ENCODE measurements at regions not wholly inside any gene's neighbourhood (a gene's known extent, or its start where the extent isn't known, plus 50 kb on each side); places are given as distances from the start of the nearest gene placed in this dataset.

GRCh38 chr7:109377076-109377884 lies 807.6 kb downstream of the DNAJB9 start:
- TF ChIP-seq CTCF (IDR thresholded peaks at IDR 0.05; ENCODE audit: unreplicated experiment) = no peak
- H3K4me3 Mint-ChIP-seq = no peak overlapping the region
- H3K4me1 Mint-ChIP-seq = peaks cover 2% of the 10 kb centered on the region
- peaks cover 3% of the 10 kb centered on the region for H3K9me3 Mint-ChIP-seq
- H3K27ac Mint-ChIP-seq = no peak overlapping the region
- no peak for DNase-seq (ENCODE audit: low spot score in 2 of 2, unreplicated experiment in 2 of 2)
- no peaks in the 10 kb centered on the region for H3K36me3 Mint-ChIP-seq
- no peaks in the 10 kb centered on the region for H3K27me3 Mint-ChIP-seq (ENCODE audit: low read depth)

- H3K9me3 Mint-ChIP-seq = peaks cover 5% of the 10 kb centered on the region
- H3K27me3 Mint-ChIP-seq (ENCODE audit: low read depth) = no peaks in the 10 kb centered on the region
- H3K27ac Mint-ChIP-seq = no peak overlapping the region
- H3K36me3 Mint-ChIP-seq = no peaks in the 10 kb centered on the region
- no peak for DNase-seq (ENCODE audit: low spot score in 2 of 2, unreplicated experiment in 2 of 2)
- no peaks in the 10 kb centered on the region for H3K4me1 Mint-ChIP-seq
- no peak for TF ChIP-seq CTCF (IDR thresholded peaks at IDR 0.05; ENCODE audit: unreplicated experiment)
- no peak overlapping the region for H3K4me3 Mint-ChIP-seq
Observed at GRCh38 chr7:109386959-109387358, 817.3 kb downstream of the DNAJB9 start.

- no peak for TF ChIP-seq CTCF (IDR thresholded peaks at IDR 0.05; ENCODE audit: unreplicated experiment)
- no peaks in the 10 kb centered on the region for H3K36me3 Mint-ChIP-seq
- no peak overlapping the region for H3K27ac Mint-ChIP-seq
- DNase-seq (ENCODE audit: low spot score in 2 of 2, unreplicated experiment in 2 of 2) = peak in 1 of 2 experiments; percentile 19
- H3K4me1 Mint-ChIP-seq = no peaks in the 10 kb centered on the region
- H3K9me3 Mint-ChIP-seq = peaks cover 5% of the 10 kb centered on the region
- H3K4me3 Mint-ChIP-seq = no peak overlapping the region
- H3K27me3 Mint-ChIP-seq (ENCODE audit: low read depth) = no peaks in the 10 kb centered on the region
Observed at GRCh38 chr7:109387530-109387929, 817.9 kb downstream of the DNAJB9 start.

- H3K36me3 Mint-ChIP-seq = no peaks in the 10 kb centered on the region
- H3K27ac Mint-ChIP-seq = no peak overlapping the region
- no peak for DNase-seq (ENCODE audit: low spot score in 2 of 2, unreplicated experiment in 2 of 2)
- no peaks in the 10 kb centered on the region for H3K9me3 Mint-ChIP-seq
- no peaks in the 10 kb centered on the region for H3K27me3 Mint-ChIP-seq (ENCODE audit: low read depth)
- no peaks in the 10 kb centered on the region for H3K4me1 Mint-ChIP-seq
- H3K4me3 Mint-ChIP-seq = no peak overlapping the region
- no peak for TF ChIP-seq CTCF (IDR thresholded peaks at IDR 0.05; ENCODE audit: unreplicated experiment)
Observed at GRCh38 chr7:109391240-109391639, 821.6 kb downstream of the DNAJB9 start.

GRCh38 chr7:109402107-109402506 lies 832.4 kb downstream of the DNAJB9 start:
- Mint-ChIP-seq H3K27ac (no peak overlapping the region), H3K27me3 (ENCODE audit: low read depth) (no peaks in the 10 kb centered on the region), H3K4me1 (no peaks in the 10 kb centered on the region), H3K36me3 (no peaks in the 10 kb centered on the region), H3K4me3 (no peak overlapping the region), H3K9me3 (peaks cover 6% of the 10 kb centered on the region)
- no peak for DNase-seq (ENCODE audit: low spot score in 2 of 2, unreplicated experiment in 2 of 2)
- TF ChIP-seq CTCF (IDR thresholded peaks at IDR 0.05; ENCODE audit: unreplicated experiment) = no peak

Measured in mesothelial cell of epicardium (in vitro differentiated cells).